ENCODE measurements at regions not wholly inside any gene's neighbourhood (a gene's known extent, or its start where the extent isn't known, plus 50 kb on each side); places are given as distances from the start of the nearest gene placed in this dataset.

DNA sequence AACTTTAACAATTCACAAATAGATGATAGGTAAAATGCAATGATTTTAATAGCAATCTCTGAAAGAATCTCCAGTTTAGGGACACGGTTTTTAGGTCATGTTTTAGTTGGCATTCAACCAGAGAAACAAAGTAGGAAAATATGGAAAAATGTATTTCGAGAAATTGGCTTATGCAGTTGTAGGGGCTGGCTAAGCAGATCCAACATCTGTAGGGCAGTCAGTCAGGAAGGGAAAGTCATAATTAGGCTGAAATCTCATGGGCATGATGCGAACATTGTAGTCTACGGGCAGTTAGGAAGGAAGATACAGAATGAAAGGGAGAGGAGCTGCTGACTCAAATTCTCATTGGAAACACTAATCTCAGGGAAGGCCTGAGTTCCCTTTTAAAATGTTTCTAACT, 1276.0 kb upstream of the ADGRL4 start:
- H3K4me2 ChIP-seq (ENCODE audit: low read depth, low read length): no peak overlapping the region
- H3F3A ChIP-seq (ENCODE audit: insufficient read depth, low read length): no peaks in the 10 kb centered on the region
- no peaks in the 10 kb centered on the region for H3K9me3 ChIP-seq (replicated peaks; ENCODE audit: insufficient read depth, low read length)
- H2AFZ ChIP-seq (ENCODE audit: low read length): no peak overlapping the region
- H3K9me2 ChIP-seq (replicated peaks; ENCODE audit: insufficient read depth, low read length): no peaks in the 10 kb centered on the region
- no peaks in the 10 kb centered on the region for H3K36me3 ChIP-seq (replicated peaks; ENCODE audit: insufficient read depth, low read length)
- H3K27me3 ChIP-seq (replicated peaks; ENCODE audit: insufficient read depth, low read length): no peaks in the 10 kb centered on the region
- no peak for TF ChIP-seq EZH2 (optimal IDR thresholded peaks at IDR 0.05; ENCODE audit: low read depth, low read length)
- TF ChIP-seq EZH2phosphoT487 (IDR thresholded peaks at IDR 0.05; ENCODE audit: low read length): no peak
- TF ChIP-seq, protein P1, sequence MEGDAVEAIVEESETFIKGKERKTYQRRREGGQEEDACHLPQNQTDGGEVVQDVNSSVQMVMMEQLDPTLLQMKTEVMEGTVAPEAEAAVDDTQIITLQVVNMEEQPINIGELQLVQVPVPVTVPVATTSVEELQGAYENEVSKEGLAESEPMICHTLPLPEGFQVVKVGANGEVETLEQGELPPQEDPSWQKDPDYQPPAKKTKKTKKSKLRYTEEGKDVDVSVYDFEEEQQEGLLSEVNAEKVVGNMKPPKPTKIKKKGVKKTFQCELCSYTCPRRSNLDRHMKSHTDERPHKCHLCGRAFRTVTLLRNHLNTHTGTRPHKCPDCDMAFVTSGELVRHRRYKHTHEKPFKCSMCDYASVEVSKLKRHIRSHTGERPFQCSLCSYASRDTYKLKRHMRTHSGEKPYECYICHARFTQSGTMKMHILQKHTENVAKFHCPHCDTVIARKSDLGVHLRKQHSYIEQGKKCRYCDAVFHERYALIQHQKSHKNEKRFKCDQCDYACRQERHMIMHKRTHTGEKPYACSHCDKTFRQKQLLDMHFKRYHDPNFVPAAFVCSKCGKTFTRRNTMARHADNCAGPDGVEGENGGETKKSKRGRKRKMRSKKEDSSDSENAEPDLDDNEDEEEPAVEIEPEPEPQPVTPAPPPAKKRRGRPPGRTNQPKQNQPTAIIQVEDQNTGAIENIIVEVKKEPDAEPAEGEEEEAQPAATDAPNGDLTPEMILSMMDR (IDR thresholded peaks at IDR 0.05; ENCODE audit: low read length): no peak
- H3K4me3 ChIP-seq (ENCODE audit: low read length): no peak overlapping the region
- no peaks in the 10 kb centered on the region for H3K79me2 ChIP-seq (ENCODE audit: low read length)
- H3K9ac ChIP-seq (ENCODE audit: low read length): no peak overlapping the region
- H3K4me1 ChIP-seq (ENCODE audit: low read length): no peaks in the 10 kb centered on the region
- DNase-seq: no peak
- no peaks in the 10 kb centered on the region for H4K20me1 ChIP-seq (ENCODE audit: insufficient read depth, low read length)
- no peak overlapping the region for H3K27ac ChIP-seq (ENCODE audit: low read length)

DNA sequence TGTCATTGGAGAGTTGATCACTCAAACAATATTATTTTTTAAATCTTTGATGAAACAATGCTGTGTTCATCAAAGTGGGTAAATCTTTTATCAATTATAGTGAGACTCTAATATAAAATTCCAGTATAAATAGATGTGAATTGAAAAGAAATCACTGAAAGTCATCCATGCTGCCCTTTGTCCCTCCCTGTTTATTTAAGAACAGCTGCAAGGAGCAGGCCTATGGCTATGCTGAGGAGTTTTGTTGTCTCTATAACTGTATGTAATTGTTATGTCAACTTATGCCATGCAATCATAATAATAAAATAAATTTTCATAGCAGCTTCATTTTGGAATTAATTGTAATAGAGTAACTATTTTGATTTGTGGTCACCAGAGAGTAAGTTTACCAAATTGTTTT, 1272.4 kb upstream of the ADGRL4 start:
- no peaks in the 10 kb centered on the region for H3K9me2 ChIP-seq (replicated peaks; ENCODE audit: insufficient read depth, low read length)
- H3K27me3 ChIP-seq (replicated peaks; ENCODE audit: insufficient read depth, low read length): no peaks in the 10 kb centered on the region
- H3K4me1 ChIP-seq (ENCODE audit: low read length): no peaks in the 10 kb centered on the region
- H3K4me3 ChIP-seq (ENCODE audit: low read length): no peak overlapping the region
- no peaks in the 10 kb centered on the region for H4K20me1 ChIP-seq (ENCODE audit: insufficient read depth, low read length)
- H3K36me3 ChIP-seq (replicated peaks; ENCODE audit: insufficient read depth, low read length): no peaks in the 10 kb centered on the region
- H3K9ac ChIP-seq (ENCODE audit: low read length): no peak overlapping the region
- DNase-seq: no peak
- no peak overlapping the region for H3K27ac ChIP-seq (ENCODE audit: low read length)
- H3K4me2 ChIP-seq (ENCODE audit: low read depth, low read length): no peak overlapping the region
- H3K79me2 ChIP-seq (ENCODE audit: low read length): no peaks in the 10 kb centered on the region
- no peaks in the 10 kb centered on the region for H3K9me3 ChIP-seq (replicated peaks; ENCODE audit: insufficient read depth, low read length)
- H3F3A ChIP-seq (ENCODE audit: insufficient read depth, low read length): no peaks in the 10 kb centered on the region
- TF ChIP-seq, protein P1 (IDR thresholded peaks at IDR 0.05; ENCODE audit: low read length): no peak
- no peak for TF ChIP-seq EZH2 (optimal IDR thresholded peaks at IDR 0.05; ENCODE audit: low read depth, low read length)
- TF ChIP-seq EZH2phosphoT487 (IDR thresholded peaks at IDR 0.05; ENCODE audit: low read length): no peak
- H2AFZ ChIP-seq (ENCODE audit: low read length): no peak overlapping the region

DNA sequence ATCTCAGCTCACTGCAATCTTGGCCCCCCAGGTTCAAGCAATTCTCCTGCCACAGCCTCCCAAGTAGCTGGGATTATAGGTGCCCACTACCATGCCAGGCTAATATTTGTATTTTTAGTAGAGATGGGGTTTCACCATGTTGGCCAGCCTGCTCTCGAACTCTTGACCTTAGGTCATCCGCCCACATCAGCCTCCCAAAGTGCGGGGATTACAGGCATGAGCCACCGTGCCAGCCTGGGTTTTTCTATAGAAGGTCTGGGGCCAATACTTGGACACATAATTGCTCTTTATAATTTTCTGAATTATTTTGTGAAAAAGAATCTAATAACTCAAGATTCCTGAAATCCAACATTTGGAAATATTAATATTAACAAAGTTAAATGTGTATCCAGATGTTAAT, 1267.7 kb upstream of the ADGRL4 start:
- H3K4me3 ChIP-seq (ENCODE audit: low read length): no peak overlapping the region
- no peak overlapping the region for H3K9ac ChIP-seq (ENCODE audit: low read length)
- H3K79me2 ChIP-seq (ENCODE audit: low read length): no peaks in the 10 kb centered on the region
- H3K4me2 ChIP-seq (ENCODE audit: low read depth, low read length): no peak overlapping the region
- H2AFZ ChIP-seq (ENCODE audit: low read length): no peak overlapping the region
- H3K27me3 ChIP-seq (replicated peaks; ENCODE audit: insufficient read depth, low read length): no peaks in the 10 kb centered on the region
- no peaks in the 10 kb centered on the region for H3K4me1 ChIP-seq (ENCODE audit: low read length)
- no peaks in the 10 kb centered on the region for H3K9me3 ChIP-seq (replicated peaks; ENCODE audit: insufficient read depth, low read length)
- H3K9me2 ChIP-seq (replicated peaks; ENCODE audit: insufficient read depth, low read length): no peaks in the 10 kb centered on the region
- no peaks in the 10 kb centered on the region for H4K20me1 ChIP-seq (ENCODE audit: insufficient read depth, low read length)
- DNase-seq: no peak
- H3K36me3 ChIP-seq (replicated peaks; ENCODE audit: insufficient read depth, low read length): no peaks in the 10 kb centered on the region
- no peak overlapping the region for H3K27ac ChIP-seq (ENCODE audit: low read length)
- no peak for TF ChIP-seq EZH2phosphoT487 (IDR thresholded peaks at IDR 0.05; ENCODE audit: low read length)
- TF ChIP-seq, protein P1 (IDR thresholded peaks at IDR 0.05; ENCODE audit: low read length): no peak
- no peak for TF ChIP-seq EZH2 (optimal IDR thresholded peaks at IDR 0.05; ENCODE audit: low read depth, low read length)
- no peaks in the 10 kb centered on the region for H3F3A ChIP-seq (ENCODE audit: insufficient read depth, low read length)

Measured in MM.1S (cell line).